Testis (tissue), 2 donors: ENCODE measurements at regions not wholly inside any gene's neighbourhood (a gene's known extent, or its start where the extent isn't known, plus 50 kb on each side); places are given as distances from the start of the nearest gene placed in this dataset.

Source experiments
- POLR2A ChIP-seq: fragments of 450-650 bp; IDR thresholded peaks from one replicate; pipeline ENCODE4 v1.6.1; 2017; ENCODE audit warnings: antibody characterized with exemption, mild to moderate bottlenecking, moderate library complexity
- TF ChIP-seq, protein P1 (sequence below), 3 experiments: fragments of 450-650 bp in 2 of 3; fragments of 200-600 bp in 1 of 3; sonication (generic) in 1 of 3; IDR thresholded peaks; one replicate each; pipeline ENCODE4 v1.5.1; 2016 to 2019; ENCODE audit warnings: antibody characterized with exemption in 3 of 3, mild to moderate bottlenecking in 2 of 3, moderate library complexity in 1 of 3

DNA sequence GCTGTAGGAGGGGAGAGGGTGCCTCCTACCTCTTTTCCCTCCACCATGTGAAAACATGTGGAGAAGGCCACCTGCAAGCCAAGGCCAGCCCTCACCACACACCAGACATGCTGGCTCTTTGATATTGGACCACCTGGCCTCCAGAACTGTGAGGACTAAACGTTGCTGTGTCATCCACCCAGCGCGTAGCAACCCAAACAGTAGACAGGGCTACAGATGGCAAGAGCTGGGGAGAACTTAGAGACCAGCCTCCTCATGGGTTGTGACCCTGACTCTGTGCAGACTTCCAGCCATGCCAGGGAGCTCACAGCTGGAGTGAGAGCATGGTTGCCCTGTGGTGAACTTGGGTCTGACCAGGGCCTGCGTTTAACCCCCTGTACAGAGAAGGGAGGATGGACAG is 195.9 kb upstream of the CST7 start:
- TF ChIP-seq, protein P1, sequence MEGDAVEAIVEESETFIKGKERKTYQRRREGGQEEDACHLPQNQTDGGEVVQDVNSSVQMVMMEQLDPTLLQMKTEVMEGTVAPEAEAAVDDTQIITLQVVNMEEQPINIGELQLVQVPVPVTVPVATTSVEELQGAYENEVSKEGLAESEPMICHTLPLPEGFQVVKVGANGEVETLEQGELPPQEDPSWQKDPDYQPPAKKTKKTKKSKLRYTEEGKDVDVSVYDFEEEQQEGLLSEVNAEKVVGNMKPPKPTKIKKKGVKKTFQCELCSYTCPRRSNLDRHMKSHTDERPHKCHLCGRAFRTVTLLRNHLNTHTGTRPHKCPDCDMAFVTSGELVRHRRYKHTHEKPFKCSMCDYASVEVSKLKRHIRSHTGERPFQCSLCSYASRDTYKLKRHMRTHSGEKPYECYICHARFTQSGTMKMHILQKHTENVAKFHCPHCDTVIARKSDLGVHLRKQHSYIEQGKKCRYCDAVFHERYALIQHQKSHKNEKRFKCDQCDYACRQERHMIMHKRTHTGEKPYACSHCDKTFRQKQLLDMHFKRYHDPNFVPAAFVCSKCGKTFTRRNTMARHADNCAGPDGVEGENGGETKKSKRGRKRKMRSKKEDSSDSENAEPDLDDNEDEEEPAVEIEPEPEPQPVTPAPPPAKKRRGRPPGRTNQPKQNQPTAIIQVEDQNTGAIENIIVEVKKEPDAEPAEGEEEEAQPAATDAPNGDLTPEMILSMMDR (IDR thresholded peaks at IDR 0.05), result no peak
- no peak for TF ChIP-seq POLR2A
